Thyroid gland (tissue), 4 donors: ENCODE measurements at regions not wholly inside any gene's neighbourhood (a gene's known extent, or its start where the extent isn't known, plus 50 kb on each side); places are given as distances from the start of the nearest gene placed in this dataset.

Experiments
- POLR2A ChIP-seq, 2 donors: fragments of 450-650 bp; IDR thresholded peaks; one replicate each; pipeline ENCODE4 v1.6.1; 2017; ENCODE audit warnings: antibody characterized with exemption in 2 of 2, mild to moderate bottlenecking in 2 of 2, moderate library complexity in 1 of 2
- TF ChIP-seq, protein P1 (sequence below), 6 experiments: fragments of 200-600 bp in 3 of 6; fragments of 450-650 bp in 3 of 6; sonication (generic) in 3 of 6; IDR thresholded peaks; one replicate each; pipeline ENCODE4 v1.5.1; 2016 to 2019; ENCODE audit warnings: antibody characterized with exemption in 6 of 6, mild to moderate bottlenecking in 2 of 6, inconsistent platforms in 1 of 6, moderate library complexity in 1 of 6

DNA sequence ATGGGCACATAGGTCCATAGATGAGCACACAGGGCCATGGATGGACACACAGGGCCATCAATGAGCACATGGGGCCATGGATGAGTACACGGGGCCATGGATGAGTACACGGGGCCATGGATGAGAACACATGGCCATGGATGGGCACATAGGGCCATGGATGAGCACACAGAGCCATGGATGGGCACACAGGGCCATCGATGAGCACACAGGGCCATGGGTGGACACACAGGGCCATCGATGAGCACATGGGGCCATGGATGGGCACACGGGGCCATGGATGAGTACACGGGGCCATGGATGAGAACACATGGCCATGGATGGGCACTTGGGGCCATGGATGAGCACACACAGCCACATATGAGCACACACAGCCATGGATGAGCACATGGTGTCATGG is 192.6 kb upstream of the HDAC4 start:
- TF ChIP-seq, protein P1, sequence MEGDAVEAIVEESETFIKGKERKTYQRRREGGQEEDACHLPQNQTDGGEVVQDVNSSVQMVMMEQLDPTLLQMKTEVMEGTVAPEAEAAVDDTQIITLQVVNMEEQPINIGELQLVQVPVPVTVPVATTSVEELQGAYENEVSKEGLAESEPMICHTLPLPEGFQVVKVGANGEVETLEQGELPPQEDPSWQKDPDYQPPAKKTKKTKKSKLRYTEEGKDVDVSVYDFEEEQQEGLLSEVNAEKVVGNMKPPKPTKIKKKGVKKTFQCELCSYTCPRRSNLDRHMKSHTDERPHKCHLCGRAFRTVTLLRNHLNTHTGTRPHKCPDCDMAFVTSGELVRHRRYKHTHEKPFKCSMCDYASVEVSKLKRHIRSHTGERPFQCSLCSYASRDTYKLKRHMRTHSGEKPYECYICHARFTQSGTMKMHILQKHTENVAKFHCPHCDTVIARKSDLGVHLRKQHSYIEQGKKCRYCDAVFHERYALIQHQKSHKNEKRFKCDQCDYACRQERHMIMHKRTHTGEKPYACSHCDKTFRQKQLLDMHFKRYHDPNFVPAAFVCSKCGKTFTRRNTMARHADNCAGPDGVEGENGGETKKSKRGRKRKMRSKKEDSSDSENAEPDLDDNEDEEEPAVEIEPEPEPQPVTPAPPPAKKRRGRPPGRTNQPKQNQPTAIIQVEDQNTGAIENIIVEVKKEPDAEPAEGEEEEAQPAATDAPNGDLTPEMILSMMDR (IDR thresholded peaks at IDR 0.05) = no peak
- TF ChIP-seq POLR2A (IDR thresholded peaks at IDR 0.05) = no peak
